ENCODE measurements at regions not wholly inside any gene's neighbourhood (a gene's known extent, or its start where the extent isn't known, plus 50 kb on each side); places are given as distances from the start of the nearest gene placed in this dataset.

DNA sequence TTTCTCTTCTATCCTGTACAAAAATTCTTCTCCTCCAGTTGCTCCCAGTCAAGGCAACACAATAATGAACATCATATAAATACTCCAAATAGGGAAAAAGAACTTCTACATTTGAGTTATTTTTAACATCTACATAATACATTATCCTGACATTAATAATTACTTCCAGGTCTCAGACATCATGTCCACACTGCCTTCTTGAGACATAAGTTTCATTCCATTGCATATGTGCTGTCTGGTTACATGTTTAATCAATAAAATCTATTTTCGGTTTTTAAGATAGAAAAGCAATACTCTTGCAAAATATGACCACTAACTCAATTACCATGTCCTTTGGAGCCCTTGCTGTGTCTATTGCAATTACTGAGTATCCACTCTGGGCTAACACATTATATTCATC, 881.9 kb downstream of the GALC start:
- TF ChIP-seq, protein P1, sequence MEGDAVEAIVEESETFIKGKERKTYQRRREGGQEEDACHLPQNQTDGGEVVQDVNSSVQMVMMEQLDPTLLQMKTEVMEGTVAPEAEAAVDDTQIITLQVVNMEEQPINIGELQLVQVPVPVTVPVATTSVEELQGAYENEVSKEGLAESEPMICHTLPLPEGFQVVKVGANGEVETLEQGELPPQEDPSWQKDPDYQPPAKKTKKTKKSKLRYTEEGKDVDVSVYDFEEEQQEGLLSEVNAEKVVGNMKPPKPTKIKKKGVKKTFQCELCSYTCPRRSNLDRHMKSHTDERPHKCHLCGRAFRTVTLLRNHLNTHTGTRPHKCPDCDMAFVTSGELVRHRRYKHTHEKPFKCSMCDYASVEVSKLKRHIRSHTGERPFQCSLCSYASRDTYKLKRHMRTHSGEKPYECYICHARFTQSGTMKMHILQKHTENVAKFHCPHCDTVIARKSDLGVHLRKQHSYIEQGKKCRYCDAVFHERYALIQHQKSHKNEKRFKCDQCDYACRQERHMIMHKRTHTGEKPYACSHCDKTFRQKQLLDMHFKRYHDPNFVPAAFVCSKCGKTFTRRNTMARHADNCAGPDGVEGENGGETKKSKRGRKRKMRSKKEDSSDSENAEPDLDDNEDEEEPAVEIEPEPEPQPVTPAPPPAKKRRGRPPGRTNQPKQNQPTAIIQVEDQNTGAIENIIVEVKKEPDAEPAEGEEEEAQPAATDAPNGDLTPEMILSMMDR (IDR thresholded peaks at IDR 0.05), result no peak
- TF ChIP-seq POLR2A (IDR thresholded peaks at IDR 0.05), result no peak
